ENCODE measurements at regions not wholly inside any gene's neighbourhood (a gene's known extent, or its start where the extent isn't known, plus 50 kb on each side); places are given as distances from the start of the nearest gene placed in this dataset.

- H3K36me3 ChIP-seq (ENCODE audit: control insufficient read depth, insufficient read depth, low read length), result no peaks in the 10 kb centered on the region
- H3K27me3 Mint-ChIP-seq (ENCODE audit: insufficient read depth, unreplicated experiment), result peaks cover 9% of the 10 kb centered on the region
- H3K4me1 ChIP-seq, result no peaks in the 10 kb centered on the region
- no peak overlapping the region for H3K4me3 ChIP-seq (ENCODE audit: low read depth, low read length)
- no peaks in the 10 kb centered on the region for H3K4me1 Mint-ChIP-seq (ENCODE audit: low read depth, unreplicated experiment)
- no peak for DNase-seq
- H3K27me3 ChIP-seq (replicated peaks; ENCODE audit: control insufficient read depth, insufficient read depth, low read length), result no peaks in the 10 kb centered on the region
- POLR2A ChIA-PET, result no interaction called here
- TF ChIP-seq, protein P1, sequence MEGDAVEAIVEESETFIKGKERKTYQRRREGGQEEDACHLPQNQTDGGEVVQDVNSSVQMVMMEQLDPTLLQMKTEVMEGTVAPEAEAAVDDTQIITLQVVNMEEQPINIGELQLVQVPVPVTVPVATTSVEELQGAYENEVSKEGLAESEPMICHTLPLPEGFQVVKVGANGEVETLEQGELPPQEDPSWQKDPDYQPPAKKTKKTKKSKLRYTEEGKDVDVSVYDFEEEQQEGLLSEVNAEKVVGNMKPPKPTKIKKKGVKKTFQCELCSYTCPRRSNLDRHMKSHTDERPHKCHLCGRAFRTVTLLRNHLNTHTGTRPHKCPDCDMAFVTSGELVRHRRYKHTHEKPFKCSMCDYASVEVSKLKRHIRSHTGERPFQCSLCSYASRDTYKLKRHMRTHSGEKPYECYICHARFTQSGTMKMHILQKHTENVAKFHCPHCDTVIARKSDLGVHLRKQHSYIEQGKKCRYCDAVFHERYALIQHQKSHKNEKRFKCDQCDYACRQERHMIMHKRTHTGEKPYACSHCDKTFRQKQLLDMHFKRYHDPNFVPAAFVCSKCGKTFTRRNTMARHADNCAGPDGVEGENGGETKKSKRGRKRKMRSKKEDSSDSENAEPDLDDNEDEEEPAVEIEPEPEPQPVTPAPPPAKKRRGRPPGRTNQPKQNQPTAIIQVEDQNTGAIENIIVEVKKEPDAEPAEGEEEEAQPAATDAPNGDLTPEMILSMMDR (IDR thresholded peaks at IDR 0.05; ENCODE audit: insufficient read depth in 1 of 2, low read depth in 1 of 2, low read length in 1 of 2, severe bottlenecking in 1 of 2, unreplicated experiment in 1 of 2), result no peak
- no peak overlapping the region for H3K4me3 Mint-ChIP-seq (ENCODE audit: unreplicated experiment)
- H3K9me3 ChIP-seq, result no peaks in the 10 kb centered on the region
- no peaks in the 10 kb centered on the region for H3K36me3 Mint-ChIP-seq (ENCODE audit: insufficient read depth, unreplicated experiment)
- intact Hi-C loops (cut with micrococcal nuclease; ENCODE audit: unreplicated experiment), result no loop called here
- no peaks in the 10 kb centered on the region for H3K9me3 Mint-ChIP-seq (ENCODE audit: unreplicated experiment)
- no peak overlapping the region for H3K27ac Mint-ChIP-seq (ENCODE audit: unreplicated experiment)
- BruUV-seq (replicated peaks), result no TSS peak
- CTCF ChIA-PET, result no interaction called here
These were observed 464.7 kb downstream of the DMRT2 start for GRCh38 chr9:1514776-1515363.

DNA sequence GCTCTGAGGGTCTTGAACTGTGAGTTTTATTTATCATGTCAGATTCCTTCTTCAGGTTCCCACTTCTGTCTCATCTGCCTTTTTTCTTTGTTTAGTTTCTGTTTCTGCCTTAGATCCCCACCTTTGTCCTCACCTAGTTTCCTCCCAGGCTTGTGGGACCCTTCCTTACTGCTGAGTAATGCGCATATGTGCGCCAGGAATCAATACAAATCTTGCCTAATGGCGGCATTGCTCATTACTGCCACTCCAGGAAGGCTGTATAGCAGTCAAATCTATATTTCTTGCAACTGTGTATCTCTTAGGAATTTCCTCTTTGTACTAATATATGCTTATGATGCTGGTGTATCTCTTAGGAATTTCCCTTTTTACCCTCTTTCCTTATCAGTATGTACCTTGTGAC, 465.4 kb downstream of the DMRT2 start:
- H3K36me3 ChIP-seq (ENCODE audit: control insufficient read depth, insufficient read depth, low read length), result no peaks in the 10 kb centered on the region
- H3K4me3 ChIP-seq (ENCODE audit: low read depth, low read length), result no peak overlapping the region
- intact Hi-C loops (cut with micrococcal nuclease; ENCODE audit: unreplicated experiment), result no loop called here
- POLR2A ChIA-PET, result no interaction called here
- no TSS peak for BruUV-seq (replicated peaks)
- TF ChIP-seq, protein P1 (IDR thresholded peaks at IDR 0.05; ENCODE audit: insufficient read depth in 1 of 2, low read depth in 1 of 2, low read length in 1 of 2, severe bottlenecking in 1 of 2, unreplicated experiment in 1 of 2), result no peak
- no peaks in the 10 kb centered on the region for H3K27me3 ChIP-seq (replicated peaks; ENCODE audit: control insufficient read depth, insufficient read depth, low read length)
- H3K27ac Mint-ChIP-seq (ENCODE audit: unreplicated experiment), result no peak overlapping the region
- no peaks in the 10 kb centered on the region for H3K4me1 Mint-ChIP-seq (ENCODE audit: low read depth, unreplicated experiment)
- CTCF ChIA-PET, result no interaction called here
- H3K36me3 Mint-ChIP-seq (ENCODE audit: insufficient read depth, unreplicated experiment), result no peaks in the 10 kb centered on the region
- no peaks in the 10 kb centered on the region for H3K9me3 Mint-ChIP-seq (ENCODE audit: unreplicated experiment)
- H3K9me3 ChIP-seq, result no peaks in the 10 kb centered on the region
- H3K27me3 Mint-ChIP-seq (ENCODE audit: insufficient read depth, unreplicated experiment), result peaks cover 9% of the 10 kb centered on the region
- DNase-seq, result no peak
- H3K4me1 ChIP-seq, result no peaks in the 10 kb centered on the region
- H3K4me3 Mint-ChIP-seq (ENCODE audit: unreplicated experiment), result no peak overlapping the region

DNA sequence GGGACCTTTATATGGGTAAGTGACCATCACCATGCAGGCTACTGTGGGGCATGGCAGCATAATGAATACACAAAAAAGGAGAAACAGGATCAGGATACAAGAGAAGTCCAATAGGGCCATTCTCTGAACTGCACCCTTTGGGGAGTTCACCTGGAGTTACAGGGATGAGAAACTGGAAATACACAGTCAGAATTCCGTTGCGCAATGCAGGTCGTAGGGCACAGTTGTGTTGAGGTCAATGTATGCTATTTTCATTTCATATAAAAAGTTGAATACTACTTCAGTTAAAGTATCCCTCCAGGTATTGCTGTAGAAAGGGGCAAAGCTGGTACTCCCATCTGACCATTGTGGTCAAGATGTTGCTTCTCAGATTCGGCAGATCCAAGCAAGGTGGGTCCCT, 471.4 kb downstream of the DMRT2 start:
- TF ChIP-seq, protein P1 (IDR thresholded peaks at IDR 0.05; ENCODE audit: insufficient read depth in 1 of 2, low read depth in 1 of 2, low read length in 1 of 2, severe bottlenecking in 1 of 2, unreplicated experiment in 1 of 2), result no peak
- POLR2A ChIA-PET, result no interaction called here
- Mint-ChIP-seq H3K27ac (ENCODE audit: unreplicated experiment) (no peak overlapping the region), H3K4me3 (ENCODE audit: unreplicated experiment) (no peak overlapping the region), H3K9me3 (ENCODE audit: unreplicated experiment) (no peaks in the 10 kb centered on the region), H3K4me1 (ENCODE audit: low read depth, unreplicated experiment) (no peaks in the 10 kb centered on the region), H3K36me3 (ENCODE audit: insufficient read depth, unreplicated experiment) (no peaks in the 10 kb centered on the region), H3K27me3 (ENCODE audit: insufficient read depth, unreplicated experiment) (no peaks in the 10 kb centered on the region)
- BruUV-seq (replicated peaks), result no TSS peak
- Histone ChIP-seq H3K9me3 (no peaks in the 10 kb centered on the region), H3K4me3 (ENCODE audit: low read depth, low read length) (no peak overlapping the region), H3K4me1 (no peaks in the 10 kb centered on the region), H3K27me3 (replicated peaks; ENCODE audit: control insufficient read depth, insufficient read depth, low read length) (no peaks in the 10 kb centered on the region), H3K36me3 (ENCODE audit: control insufficient read depth, insufficient read depth, low read length) (no peaks in the 10 kb centered on the region)
- intact Hi-C loops (cut with micrococcal nuclease; ENCODE audit: unreplicated experiment), result no loop called here
- DNase-seq, result no peak
- CTCF ChIA-PET, result no interaction called here

All from Caco-2 (cell line).